Esophagus squamous epithelium (tissue), 5 donors: ENCODE measurements at regions not wholly inside any gene's neighbourhood (a gene's known extent, or its start where the extent isn't known, plus 50 kb on each side); places are given as distances from the start of the nearest gene placed in this dataset.
"Not testable (repeated sequence)": the region's sequence is repeated elsewhere in the genome, so short reads cannot be mapped to it uniquely, and the experiment has no call there.

ENCODE experiments used
- DNase-seq: peaks from one replicate; lab custom pipeline; 2025; lab: John Stamatoyannopoulos, UW
- H3K27ac ChIP-seq, 4 donors: fragments of 200-600 bp; sonication (generic); one replicate each; pipeline ENCODE4 v1.5.1; 2016 to 2019; ENCODE audit warnings: mild to moderate bottlenecking in 1 of 4
- H3K27me3 ChIP-seq, 4 donors: fragments of 200-600 bp; sonication (generic); 1 replicate in 3 of 4; 2 replicates in 1 of 4; pipeline versions ENCODE4 v1.5.1 to v1.6.0; 2017 to 2021; ENCODE audit warnings: antibody characterized with exemption in 1 of 4
- H3K36me3 ChIP-seq, 3 donors: fragments of 200-600 bp; sonication (generic); one replicate each; pipeline ENCODE4 v1.5.1; 2016 to 2019
- H3K4me1 ChIP-seq, 3 donors: fragments of 200-600 bp; sonication (generic); one replicate each; pipeline ENCODE4 v1.5.1; 2017 to 2019
- H3K4me3 ChIP-seq, 4 donors: fragments of 200-600 bp; sonication (generic); 1 replicate in 3 of 4; 2 replicates in 1 of 4; pipeline ENCODE4 v1.5.1; 2016 to 2019; ENCODE audit warnings: mild to moderate bottlenecking in 2 of 4, moderate library complexity in 1 of 4
- H3K9me3 ChIP-seq, 3 donors: fragments of 200-600 bp; sonication (generic); one replicate each; pipeline ENCODE4 v1.5.1; 2016 to 2019
- POLR2A ChIP-seq, 4 donors: fragments of 450-650 bp; IDR thresholded peaks; one replicate each; pipeline ENCODE4 v1.6.1; 2017; ENCODE audit warnings: antibody characterized with exemption in 4 of 4, mild to moderate bottlenecking in 4 of 4, moderate library complexity in 3 of 4
- WGBS, 2 donors: methylation state at CpG; one replicate each; pipeline ENCODE4 v1.1.5; 2018; 5-methylcytosine and 5-hydroxymethylcytosine counted together
- intact Hi-C: fragments of 100-400 bp; cut with DNase I; formaldehyde crosslinking; loops from one replicate; pipeline ENCODE4 v1.15.0; 2022
- TF ChIP-seq, protein P1 (sequence below), 6 experiments: fragments of 450-650 bp in 4 of 6; fragments of 200-600 bp in 2 of 6; sonication (generic) in 2 of 6; IDR thresholded peaks; one replicate each; pipeline ENCODE4 v1.5.1; 2016 to 2019; ENCODE audit warnings: antibody characterized with exemption in 6 of 6, mild to moderate bottlenecking in 4 of 6, moderate library complexity in 4 of 6
- donor health status: DM: yes; HTN: yes; CAD: no.

DNA sequence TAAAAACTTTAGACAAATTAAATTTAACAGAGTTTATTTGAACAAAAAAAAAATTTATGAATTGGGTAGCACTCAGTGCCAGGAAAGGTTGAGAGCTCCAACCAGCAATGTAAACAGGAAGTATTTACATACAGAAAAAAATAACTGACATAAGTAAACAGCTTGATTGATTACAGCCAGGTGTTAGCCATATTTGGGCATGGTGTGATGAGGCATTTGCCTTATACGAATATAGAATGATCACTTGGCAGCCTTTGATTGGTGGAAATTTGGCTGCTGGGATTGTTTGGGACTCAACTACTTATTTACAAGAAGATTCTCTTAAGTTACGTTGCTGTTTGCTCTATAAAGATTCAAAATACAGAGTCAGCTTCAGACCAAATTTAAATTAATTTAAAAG is 172.0 kb downstream of the ADAM29 start:
- WGBS, 2 donors, result 30 to 63% methylated on average over 2 of the region's 2 CpGs
- Histone ChIP-seq H3K4me1 (no peaks in the 10 kb centered on the region), H3K27ac (no peak overlapping the region), H3K27me3 (no peaks in the 10 kb centered on the region), H3K36me3 (no peaks in the 10 kb centered on the region), H3K9me3 (peaks cover 0 to 16% (median 4%) of the 10 kb centered on the region in 3 donors), H3K4me3 (no peak overlapping the region)
- DNase-seq, result no peak
- TF ChIP-seq, protein P1, sequence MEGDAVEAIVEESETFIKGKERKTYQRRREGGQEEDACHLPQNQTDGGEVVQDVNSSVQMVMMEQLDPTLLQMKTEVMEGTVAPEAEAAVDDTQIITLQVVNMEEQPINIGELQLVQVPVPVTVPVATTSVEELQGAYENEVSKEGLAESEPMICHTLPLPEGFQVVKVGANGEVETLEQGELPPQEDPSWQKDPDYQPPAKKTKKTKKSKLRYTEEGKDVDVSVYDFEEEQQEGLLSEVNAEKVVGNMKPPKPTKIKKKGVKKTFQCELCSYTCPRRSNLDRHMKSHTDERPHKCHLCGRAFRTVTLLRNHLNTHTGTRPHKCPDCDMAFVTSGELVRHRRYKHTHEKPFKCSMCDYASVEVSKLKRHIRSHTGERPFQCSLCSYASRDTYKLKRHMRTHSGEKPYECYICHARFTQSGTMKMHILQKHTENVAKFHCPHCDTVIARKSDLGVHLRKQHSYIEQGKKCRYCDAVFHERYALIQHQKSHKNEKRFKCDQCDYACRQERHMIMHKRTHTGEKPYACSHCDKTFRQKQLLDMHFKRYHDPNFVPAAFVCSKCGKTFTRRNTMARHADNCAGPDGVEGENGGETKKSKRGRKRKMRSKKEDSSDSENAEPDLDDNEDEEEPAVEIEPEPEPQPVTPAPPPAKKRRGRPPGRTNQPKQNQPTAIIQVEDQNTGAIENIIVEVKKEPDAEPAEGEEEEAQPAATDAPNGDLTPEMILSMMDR (IDR thresholded peaks at IDR 0.05), result no peak
- TF ChIP-seq POLR2A (IDR thresholded peaks at IDR 0.05), result no peak
- intact Hi-C loops, result no loop called here

DNA sequence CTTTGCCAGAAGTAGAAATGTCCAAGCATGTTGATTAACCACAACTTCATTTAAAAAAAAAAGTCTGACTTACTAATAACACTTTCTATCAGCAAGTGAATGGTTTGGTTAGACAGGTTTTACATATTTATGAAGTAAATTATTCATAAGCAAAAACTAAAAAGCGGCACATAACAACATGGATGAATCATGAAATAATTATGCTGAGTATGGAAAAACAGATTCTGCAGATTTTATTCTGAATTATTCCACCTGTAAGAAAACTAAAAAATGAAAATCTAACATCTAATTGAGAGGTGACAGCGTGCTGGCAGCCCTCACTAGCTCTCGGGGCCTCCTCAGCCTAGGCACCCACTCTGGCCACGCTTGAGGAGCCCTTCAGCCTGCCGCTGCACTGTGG is 173.5 kb downstream of the ADAM29 start:
- Histone ChIP-seq H3K4me3 (no peak overlapping the region), H3K27me3 (no peaks in the 10 kb centered on the region), H3K4me1 (no peaks in the 10 kb centered on the region), H3K9me3 (peaks cover 0 to 21% (median 4%) of the 10 kb centered on the region in 3 donors), H3K36me3 (no peaks in the 10 kb centered on the region), H3K27ac (no peak overlapping the region)
- TF ChIP-seq, protein P1 (IDR thresholded peaks at IDR 0.05), result no peak
- no peak for TF ChIP-seq POLR2A (IDR thresholded peaks at IDR 0.05)
- WGBS, 2 donors, result 74 to 76% methylated on average over 4 to 5 of the region's 5 CpGs
- no peak for DNase-seq
- intact Hi-C loops, result no loop called here

DNA sequence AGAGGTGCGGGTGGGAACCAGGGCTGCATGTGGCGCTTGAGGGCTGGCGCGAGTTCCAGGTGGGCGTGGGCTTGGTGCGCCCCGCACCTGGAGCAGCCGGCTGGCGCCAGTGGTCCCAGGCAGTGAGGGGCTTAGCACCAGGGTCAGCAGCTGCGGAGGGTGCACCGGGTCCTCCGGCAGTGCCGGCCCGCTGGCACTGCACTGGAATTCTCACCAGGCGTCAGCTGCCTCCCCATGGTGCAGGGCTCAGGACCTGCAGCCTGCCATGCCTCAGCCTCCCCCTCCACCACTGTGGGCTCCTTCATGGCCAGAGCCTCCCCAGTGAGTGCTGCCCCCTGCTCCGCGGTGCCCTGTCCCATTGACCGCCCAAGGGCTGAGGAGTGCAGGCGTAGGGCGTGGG is 174.0 kb downstream of the ADAM29 start:
- H3K4me1 ChIP-seq, result no peaks in the 10 kb centered on the region
- 100% methylated on average over 1 to 2 of the region's 20 CpGs for WGBS, 2 donors
- no peak overlapping the region for H3K4me3 ChIP-seq
- no peak for DNase-seq
- intact Hi-C loops, result no loop called here
- H3K27me3 ChIP-seq, result no peaks in the 10 kb centered on the region
- no peak overlapping the region for H3K27ac ChIP-seq
- H3K36me3 ChIP-seq, result no peaks in the 10 kb centered on the region
- no peak for TF ChIP-seq POLR2A (IDR thresholded peaks at IDR 0.05)
- TF ChIP-seq, protein P1 (IDR thresholded peaks at IDR 0.05), result no peak
- H3K9me3 ChIP-seq, result peaks cover 0 to 21% (median 4%) of the 10 kb centered on the region in 3 donors

DNA sequence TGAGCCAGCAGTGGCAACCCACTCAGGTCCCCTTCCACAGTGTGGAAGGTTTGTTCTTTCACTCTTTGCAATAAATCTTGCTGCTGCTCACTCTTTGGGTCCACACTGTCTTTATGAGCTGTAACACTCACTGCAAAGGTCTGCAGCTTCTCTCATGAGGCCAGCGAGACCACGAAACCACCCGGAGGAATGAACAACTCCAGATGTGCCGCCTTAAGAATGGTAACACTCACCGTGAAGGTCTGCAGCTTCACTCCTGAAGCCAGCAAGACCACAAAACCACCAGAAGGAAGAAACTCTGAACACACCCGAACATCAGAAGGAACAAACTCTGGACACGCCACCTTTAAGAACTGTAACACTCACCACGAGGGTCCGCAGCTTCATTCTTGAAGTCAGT is 174.9 kb downstream of the ADAM29 start:
- H3K4me1 ChIP-seq, H3K27ac ChIP-seq, intact Hi-C loops, DNase-seq, H3K36me3 ChIP-seq, H3K27me3 ChIP-seq, H3K4me3 ChIP-seq: not testable (repeated sequence)
- WGBS, 2 donors, result 82 to 89% methylated on average over 5 to 6 of the region's 9 CpGs
- peaks cover 0 to 21% (median 4%) of the 10 kb centered on the region in 3 donors for H3K9me3 ChIP-seq

DNA sequence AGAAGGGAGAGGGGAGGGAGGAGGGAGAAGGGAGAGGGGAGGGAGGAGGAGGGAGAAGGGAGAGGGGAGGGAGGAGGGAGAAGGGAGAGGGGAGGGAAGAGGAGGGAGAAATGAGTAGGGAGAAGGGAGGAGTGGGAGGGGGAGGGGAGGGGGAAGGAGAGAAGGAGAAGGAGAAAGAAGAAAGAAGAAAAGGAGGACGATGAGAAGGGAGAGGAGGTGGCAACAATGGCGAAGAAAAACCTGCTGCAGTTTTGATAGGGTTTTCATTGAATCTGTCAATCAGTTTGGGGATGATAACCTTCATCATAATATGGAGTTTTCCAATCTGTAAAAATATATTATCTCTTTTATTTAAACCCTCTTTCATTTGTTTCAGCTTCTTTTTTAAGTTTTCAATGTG is 185.2 kb downstream of the ADAM29 start:
- H3K27me3 ChIP-seq, result no peaks in the 10 kb centered on the region
- no peaks in the 10 kb centered on the region for H3K4me1 ChIP-seq
- DNase-seq, result no peak
- intact Hi-C loops, result no loop called here
- TF ChIP-seq, protein P1 (IDR thresholded peaks at IDR 0.05), result no peak
- TF ChIP-seq POLR2A (IDR thresholded peaks at IDR 0.05), result no peak
- no peaks in the 10 kb centered on the region for H3K9me3 ChIP-seq
- no peak overlapping the region for H3K4me3 ChIP-seq
- H3K36me3 ChIP-seq, result no peaks in the 10 kb centered on the region
- H3K27ac ChIP-seq, result no peak overlapping the region
- 61 to 83% methylated on average over 2 of the region's 2 CpGs for WGBS, 2 donors

DNA sequence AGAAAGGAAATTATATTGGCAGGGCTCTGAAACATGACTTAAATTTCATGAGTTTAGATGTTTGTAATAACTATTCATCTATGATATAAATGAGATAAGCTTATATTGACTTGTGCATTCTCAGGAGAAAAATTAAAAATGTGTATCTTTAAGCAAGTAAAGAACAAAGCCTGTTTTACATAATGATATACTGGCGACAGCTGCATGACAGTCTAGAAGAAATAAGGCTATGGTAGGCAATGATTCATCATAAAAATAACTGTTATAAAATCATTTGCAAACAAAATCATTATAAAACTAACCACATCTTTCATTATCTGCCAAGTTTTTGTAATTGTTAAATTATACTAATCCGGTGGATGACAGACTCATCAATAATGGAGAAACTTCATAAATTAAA is 188.1 kb downstream of the ADAM29 start:
- H3K36me3 ChIP-seq, result no peaks in the 10 kb centered on the region
- H3K9me3 ChIP-seq, result peaks cover 0 to 8% (median 5%) of the 10 kb centered on the region in 3 donors
- no peaks in the 10 kb centered on the region for H3K4me1 ChIP-seq
- intact Hi-C loops, result no loop called here
- no peak overlapping the region for H3K4me3 ChIP-seq
- no peak for DNase-seq
- no peaks in the 10 kb centered on the region for H3K27me3 ChIP-seq
- H3K27ac ChIP-seq, result no peak overlapping the region
- 30 to 40% methylated on average over 2 of the region's 2 CpGs for WGBS, 2 donors
- TF ChIP-seq, protein P1 (IDR thresholded peaks at IDR 0.05), result no peak
- TF ChIP-seq POLR2A (IDR thresholded peaks at IDR 0.05), result no peak
